ENCODE measurements at regions not wholly inside any gene's neighbourhood (a gene's known extent, or its start where the extent isn't known, plus 50 kb on each side); places are given as distances from the start of the nearest gene placed in this dataset.

- Histone ChIP-seq H3K9me2 (ENCODE audit: insufficient read depth, low read length) (no peaks in the 10 kb centered on the region), H3K79me2 (replicated peaks; ENCODE audit: insufficient read depth, low read length) (no peaks in the 10 kb centered on the region), H3K4me2 (ENCODE audit: low read length) (no peak overlapping the region), H3K36me3 (ENCODE audit: insufficient read depth, low read length) (no peaks in the 10 kb centered on the region), H3K9me3 (ENCODE audit: low read length) (no peaks in the 10 kb centered on the region), H3K4me3 (ENCODE audit: low read length) (no peak overlapping the region), H3F3A (ENCODE audit: insufficient read depth, low read length, poor library complexity, severe bottlenecking) (peaks cover 4% of the 10 kb centered on the region), H3K27me3 (ENCODE audit: insufficient read depth, low read depth, low read length) (no peaks in the 10 kb centered on the region), H3K9ac (ENCODE audit: low read length) (no peak overlapping the region), H2AFZ (ENCODE audit: low read depth, low read length) (no peak overlapping the region), H4K20me1 (ENCODE audit: insufficient read depth) (no peaks in the 10 kb centered on the region), H3K27ac (ENCODE audit: low read length) (no peak overlapping the region)
- no peak for TF ChIP-seq POLR2AphosphoS5 (IDR thresholded peaks at IDR 0.05)
- peak; percentile 25 for TF ChIP-seq RAD21 (conservative IDR thresholded peaks at IDR 0.05)
- TF ChIP-seq EP300 (conservative IDR thresholded peaks at IDR 0.05; ENCODE audit: poor library complexity, severe bottlenecking): no peak
- TF ChIP-seq EZH2 (IDR thresholded peaks at IDR 0.05; ENCODE audit: borderline replicate concordance, insufficient read depth, low read length, poor library complexity, severe bottlenecking): no peak
- peak; percentile 17 for TF ChIP-seq CTCF (IDR thresholded peaks at IDR 0.05; ENCODE audit: poor library complexity, severe bottlenecking)
- TF ChIP-seq TAF1 (IDR thresholded peaks at IDR 0.05; ENCODE audit: low read depth): no peak
- no peak for TF ChIP-seq MXI1 (conservative IDR thresholded peaks at IDR 0.05; ENCODE audit: poor library complexity, severe bottlenecking)
Measured at GRCh38 chr6:119627908-119628669, 278.5 kb upstream of the MAN1A1 start.

GRCh38 chr6:119626884-119627619 lies 277.5 kb upstream of the MAN1A1 start:
- H3K9me2 ChIP-seq (ENCODE audit: insufficient read depth, low read length): no peaks in the 10 kb centered on the region
- H3K27me3 ChIP-seq (ENCODE audit: insufficient read depth, low read depth, low read length): no peaks in the 10 kb centered on the region
- H2AFZ ChIP-seq (ENCODE audit: low read depth, low read length): no peak overlapping the region
- H4K20me1 ChIP-seq (ENCODE audit: insufficient read depth): no peaks in the 10 kb centered on the region
- H3K9me3 ChIP-seq (ENCODE audit: low read length): no peaks in the 10 kb centered on the region
- no peak overlapping the region for H3K4me2 ChIP-seq (ENCODE audit: low read length)
- TF ChIP-seq CTCF (IDR thresholded peaks at IDR 0.05; ENCODE audit: poor library complexity, severe bottlenecking): no peak
- no peak for TF ChIP-seq MXI1 (conservative IDR thresholded peaks at IDR 0.05; ENCODE audit: poor library complexity, severe bottlenecking)
- no peak for TF ChIP-seq REST (IDR thresholded peaks at IDR 0.05; ENCODE audit: borderline replicate concordance)
- no peak for TF ChIP-seq RAD21 (conservative IDR thresholded peaks at IDR 0.05)
- TF ChIP-seq EP300 (conservative IDR thresholded peaks at IDR 0.05; ENCODE audit: poor library complexity, severe bottlenecking): no peak
- H3K27ac ChIP-seq (ENCODE audit: low read length): no peak overlapping the region
- no peaks in the 10 kb centered on the region for H3K36me3 ChIP-seq (ENCODE audit: insufficient read depth, low read length)
- H3K79me2 ChIP-seq (replicated peaks; ENCODE audit: insufficient read depth, low read length): no peaks in the 10 kb centered on the region
- no peak overlapping the region for H3K9ac ChIP-seq (ENCODE audit: low read length)
- H3K4me3 ChIP-seq (ENCODE audit: low read length): no peak overlapping the region
- H3F3A ChIP-seq (ENCODE audit: insufficient read depth, low read length, poor library complexity, severe bottlenecking): peaks cover 4% of the 10 kb centered on the region

Data from neural cell (in vitro differentiated cells).